ENCODE measurements at regions not wholly inside any gene's neighbourhood (a gene's known extent, or its start where the extent isn't known, plus 50 kb on each side); places are given as distances from the start of the nearest gene placed in this dataset.

DNA sequence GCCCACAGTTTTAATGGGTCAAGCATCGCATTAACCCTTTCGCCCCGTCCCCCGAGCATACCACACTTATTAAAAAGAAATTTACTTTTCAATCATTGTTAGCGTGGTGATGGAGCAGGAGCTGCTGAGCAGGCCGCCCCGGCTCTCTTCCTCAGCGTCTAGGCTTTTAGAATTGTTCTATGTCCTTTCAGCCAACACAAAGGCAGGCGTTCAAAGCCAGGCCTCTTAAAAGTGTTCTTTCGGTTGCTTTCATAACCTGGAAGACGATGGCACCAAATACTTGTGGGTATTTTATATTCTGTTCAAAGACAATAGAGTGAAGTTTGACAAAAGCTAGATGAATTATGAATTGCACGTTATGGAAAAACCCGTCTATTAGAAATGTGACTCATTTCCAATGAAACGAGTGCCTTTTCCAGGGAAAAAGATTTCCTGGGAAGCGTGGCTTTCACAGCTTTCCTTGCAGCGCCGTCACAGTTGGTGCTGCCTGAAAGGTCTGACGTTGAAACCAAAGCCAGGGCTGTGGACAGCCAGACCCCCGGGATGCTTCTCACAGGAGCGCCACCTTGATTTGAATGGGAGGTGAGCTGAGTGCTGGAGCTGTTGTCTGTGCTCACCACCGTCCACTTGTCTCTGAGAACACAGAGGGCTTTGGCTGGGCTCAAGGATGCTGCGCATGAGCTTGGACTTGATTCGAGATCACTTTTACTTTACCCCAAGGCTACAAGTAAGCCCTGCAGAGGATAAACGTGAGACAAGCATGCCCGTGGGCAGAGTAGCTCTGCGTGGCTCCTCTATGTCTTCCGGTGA, 78.8 kb downstream of the SOX1 start:
- DNase-seq (ENCODE audit: low spot score): peak; percentile 68

DNA sequence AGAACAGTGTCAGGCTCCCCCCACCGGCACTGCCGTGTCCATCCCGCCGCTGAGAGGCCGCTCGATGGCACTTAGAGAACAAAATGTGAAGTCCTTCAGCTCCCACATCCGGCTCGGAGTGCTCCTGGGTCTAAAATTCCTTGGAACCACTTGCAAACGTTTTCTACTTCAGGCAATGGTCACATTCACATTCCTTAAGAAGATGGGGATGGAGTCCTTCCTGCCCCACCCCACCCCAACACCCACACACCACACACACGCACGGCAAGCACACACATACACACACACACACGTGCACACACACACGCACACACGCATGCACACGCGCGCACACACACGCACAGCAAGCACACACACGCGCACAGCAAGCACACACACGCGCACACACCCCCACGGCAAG, 83.4 kb downstream of the SOX1 start:
- peak; percentile 47 for DNase-seq (ENCODE audit: low spot score)

DNA sequence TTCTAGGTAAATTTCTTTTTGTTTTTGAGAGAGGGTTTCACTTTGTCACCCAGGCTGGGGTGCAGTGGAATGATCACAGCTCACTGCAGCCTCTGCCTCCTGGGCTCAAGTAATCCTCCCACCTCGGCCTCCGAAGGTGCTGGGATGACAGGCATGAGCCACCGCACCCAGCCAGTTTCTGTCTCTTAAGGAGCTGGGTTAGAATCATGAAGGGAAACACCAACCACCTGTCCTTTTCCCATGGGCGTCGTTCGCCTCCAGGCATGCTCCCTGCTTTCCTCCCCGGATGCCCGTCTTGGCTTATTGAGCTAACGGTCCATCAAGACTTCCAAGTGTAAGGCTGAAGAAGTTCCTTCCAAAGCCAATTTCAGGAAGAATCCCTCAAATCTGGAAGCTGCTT, 85.9 kb downstream of the SOX1 start:
- peak; percentile 69 for DNase-seq (ENCODE audit: low spot score)

DNA sequence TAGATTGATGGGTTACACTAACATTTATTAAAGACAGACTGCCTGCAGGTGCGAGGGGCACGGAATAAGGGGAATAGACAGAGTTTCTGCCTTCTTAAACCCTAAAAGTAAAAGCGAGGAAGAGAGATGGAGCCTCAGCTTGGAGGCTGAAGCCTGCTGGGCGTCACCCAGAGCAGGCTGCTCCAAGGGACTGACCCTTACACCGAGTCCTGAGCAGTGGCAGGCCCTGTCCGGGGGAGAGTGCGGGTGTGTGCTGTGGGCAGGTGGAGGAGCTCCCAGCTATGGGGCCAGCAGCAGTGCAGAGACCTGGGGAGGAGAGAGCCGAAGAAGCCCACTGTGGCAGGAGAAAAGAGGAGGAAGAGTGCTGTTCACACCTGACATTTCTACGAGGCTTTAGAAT, 86.4 kb downstream of the SOX1 start:
- DNase-seq (ENCODE audit: low spot score): peak; percentile 55

DNA sequence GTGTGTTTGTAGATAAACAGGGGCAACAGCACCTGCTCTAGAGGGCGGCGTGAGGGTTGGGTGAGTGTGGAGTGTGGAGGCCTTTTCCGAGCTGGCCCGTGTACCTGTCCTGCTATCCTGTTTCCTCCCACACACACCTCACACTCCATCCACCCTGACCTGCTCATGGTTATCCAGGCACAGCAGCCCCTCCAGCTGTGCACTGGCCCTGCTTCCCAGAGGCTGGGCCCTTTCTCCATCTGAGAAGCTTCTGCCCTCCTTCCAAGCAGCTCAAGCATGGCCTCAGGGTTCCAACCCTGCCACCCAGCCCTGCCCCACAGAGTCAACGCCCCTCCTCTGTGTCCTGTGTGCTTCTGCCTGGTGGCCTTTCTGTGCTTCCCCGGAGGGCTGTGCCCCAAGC, 86.9 kb downstream of the SOX1 start:
- peak; percentile 77 for DNase-seq (ENCODE audit: low spot score)

DNA sequence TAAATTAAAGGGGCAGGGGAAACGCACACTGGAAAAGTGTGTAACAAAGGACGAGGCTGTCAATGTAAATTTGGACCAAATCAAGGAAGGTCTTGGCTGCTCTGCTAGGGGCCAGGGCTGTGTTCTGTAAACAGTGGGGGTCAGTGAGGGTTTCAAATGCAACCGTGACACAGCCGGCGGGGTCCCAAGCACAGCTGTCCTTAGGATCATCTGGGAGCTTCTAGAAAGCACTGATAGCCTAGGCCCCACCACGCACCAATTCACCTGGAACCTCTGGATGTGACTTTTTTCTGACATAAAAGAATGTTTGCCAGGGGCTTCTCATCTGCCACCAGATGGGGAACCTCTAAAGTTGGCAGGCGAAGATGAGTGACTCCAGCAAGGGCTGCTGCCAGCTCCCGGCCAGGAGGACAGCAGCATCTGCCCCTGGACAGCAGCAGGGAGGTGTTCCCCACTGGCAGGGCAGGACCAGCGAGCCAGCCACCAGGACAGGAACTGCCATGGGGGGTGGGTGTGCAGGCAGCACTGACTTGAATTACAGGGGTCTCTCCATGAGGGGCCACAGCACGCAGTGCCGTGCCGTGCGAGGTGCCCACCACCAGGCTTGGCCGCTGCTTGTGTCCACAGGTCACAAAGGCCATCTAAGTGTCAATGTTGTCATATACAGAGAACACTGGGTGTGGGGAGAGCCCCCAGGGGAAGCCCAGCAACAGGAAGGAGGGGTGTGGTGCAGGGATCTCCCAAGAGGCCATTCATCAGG, 87.5 kb downstream of the SOX1 start:
- DNase-seq (ENCODE audit: low spot score): peak; percentile 77

DNA sequence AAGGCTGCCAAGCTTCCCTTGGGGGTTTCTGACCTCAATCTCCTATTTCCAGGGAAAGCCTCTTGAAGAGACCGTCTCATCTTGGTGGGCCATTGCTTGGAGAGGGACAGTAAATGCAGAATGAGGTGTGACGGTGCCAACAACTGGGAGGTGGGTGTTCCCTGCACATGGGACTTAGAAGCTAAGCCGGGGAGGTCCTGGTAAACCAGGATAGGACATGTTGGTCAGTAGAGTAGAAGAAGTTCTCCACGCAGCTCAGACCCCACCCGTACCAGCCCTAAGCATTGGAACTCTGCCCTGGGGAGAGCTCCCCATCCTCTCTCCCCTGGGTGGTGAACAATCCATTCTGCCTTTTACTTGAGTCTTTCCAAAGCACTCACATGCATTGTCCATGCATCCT, 92.0 kb downstream of the SOX1 start:
- DNase-seq (ENCODE audit: low spot score): peak; percentile 67

DNA sequence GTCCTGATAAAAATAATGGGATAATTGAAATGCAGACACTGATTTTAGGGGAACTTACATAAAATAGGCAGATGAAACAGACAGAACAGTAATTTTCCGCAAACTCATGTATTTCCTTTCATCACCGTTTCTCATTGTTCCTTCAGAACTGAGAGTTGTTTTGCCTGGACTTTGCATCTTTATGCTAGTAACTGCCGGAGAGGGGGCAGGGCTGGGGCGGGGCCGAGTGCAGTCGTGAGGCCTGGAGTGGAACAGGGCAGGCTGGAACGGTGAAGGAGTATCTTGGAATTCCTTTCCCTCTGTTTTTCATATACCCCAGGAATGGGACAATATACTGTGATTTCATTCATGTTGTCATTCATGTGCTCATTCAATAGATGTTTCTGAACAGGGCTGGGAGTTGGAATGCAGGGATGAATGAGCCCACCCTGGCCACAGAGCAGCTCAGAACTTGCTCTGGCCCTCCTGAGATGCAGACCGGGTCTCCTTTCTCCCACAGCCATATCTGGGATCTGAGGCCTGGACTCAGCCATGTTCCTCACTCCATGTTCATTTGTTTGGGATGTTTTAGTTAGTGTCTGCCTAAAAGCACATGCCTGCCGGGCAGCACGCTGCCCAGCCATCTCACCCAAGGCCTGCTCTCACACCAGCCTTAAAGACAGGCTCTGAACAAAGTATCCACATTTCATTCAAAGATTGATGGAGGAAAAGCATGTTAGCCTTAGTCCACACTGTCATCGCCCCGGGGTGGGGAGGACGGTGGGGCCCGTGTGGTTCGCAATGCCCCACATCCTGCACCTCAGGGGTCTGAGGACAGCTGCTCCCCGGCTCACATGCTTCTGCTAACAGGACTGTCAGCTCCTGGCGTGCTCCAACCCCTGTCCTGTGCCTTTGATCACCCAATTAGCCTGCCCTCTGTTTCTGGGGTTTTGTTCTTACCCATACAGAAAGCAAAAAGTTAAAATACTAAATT, 92.9 kb downstream of the SOX1 start:
- peak; percentile 87 for DNase-seq (ENCODE audit: low spot score)

DNA sequence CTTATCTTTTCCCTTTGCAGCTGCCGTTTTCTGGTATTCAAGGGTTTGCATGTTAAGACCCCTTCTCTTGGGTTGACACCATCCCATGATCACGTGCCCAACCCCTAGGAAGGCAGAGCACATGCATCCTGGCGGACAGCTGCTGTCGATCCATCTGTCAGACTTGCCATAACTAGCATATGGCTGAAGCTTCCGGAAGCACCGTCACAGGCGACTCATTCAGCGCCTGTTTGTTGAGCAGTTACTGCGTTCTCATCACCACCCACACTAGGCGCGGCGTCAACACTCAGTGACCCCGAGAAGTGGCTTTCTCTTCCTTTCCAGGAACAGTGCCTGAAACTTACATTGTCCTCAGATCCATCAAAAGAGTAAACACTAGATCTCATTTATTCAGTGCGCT, 93.6 kb downstream of the SOX1 start:
- peak; percentile 39 for DNase-seq (ENCODE audit: low spot score)

DNA sequence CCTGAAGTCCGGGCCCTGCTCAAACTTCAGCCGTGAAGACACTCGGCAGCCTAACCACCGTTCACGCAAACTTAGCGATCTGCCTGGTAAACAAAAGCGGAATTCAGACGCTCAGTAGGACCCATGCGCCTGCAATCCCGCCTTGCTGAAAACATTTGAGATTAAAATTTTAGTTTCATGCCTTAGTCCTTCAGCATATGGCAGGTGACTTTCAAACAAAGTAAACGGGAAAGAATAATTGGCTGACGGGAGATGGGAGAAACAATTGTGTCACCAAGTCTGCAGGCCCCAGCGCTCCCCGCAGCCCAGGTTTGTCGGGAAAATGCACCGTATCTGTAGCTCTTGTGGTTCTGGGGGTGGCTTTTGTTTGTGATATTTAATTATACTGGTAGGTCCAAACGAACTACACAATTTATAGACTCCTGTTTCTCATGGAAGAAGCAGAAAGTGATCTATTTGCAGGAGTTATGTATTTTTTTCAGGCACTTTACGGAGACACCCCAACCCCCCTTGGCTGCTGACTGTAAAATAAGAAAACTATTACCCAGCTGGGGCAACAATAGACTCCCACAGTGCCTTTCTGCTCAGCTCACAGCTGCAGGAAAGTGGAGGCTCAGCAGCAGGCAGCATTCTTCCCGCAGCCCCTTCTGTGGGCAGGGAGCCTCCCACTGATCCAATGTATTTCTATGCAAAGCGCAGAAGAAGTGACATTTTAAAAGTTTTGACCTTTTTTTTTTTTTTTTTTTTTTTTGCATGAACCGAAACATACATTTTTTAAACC, 94.8 kb downstream of the SOX1 start:
- DNase-seq (ENCODE audit: low spot score): peak; percentile 60

DNA sequence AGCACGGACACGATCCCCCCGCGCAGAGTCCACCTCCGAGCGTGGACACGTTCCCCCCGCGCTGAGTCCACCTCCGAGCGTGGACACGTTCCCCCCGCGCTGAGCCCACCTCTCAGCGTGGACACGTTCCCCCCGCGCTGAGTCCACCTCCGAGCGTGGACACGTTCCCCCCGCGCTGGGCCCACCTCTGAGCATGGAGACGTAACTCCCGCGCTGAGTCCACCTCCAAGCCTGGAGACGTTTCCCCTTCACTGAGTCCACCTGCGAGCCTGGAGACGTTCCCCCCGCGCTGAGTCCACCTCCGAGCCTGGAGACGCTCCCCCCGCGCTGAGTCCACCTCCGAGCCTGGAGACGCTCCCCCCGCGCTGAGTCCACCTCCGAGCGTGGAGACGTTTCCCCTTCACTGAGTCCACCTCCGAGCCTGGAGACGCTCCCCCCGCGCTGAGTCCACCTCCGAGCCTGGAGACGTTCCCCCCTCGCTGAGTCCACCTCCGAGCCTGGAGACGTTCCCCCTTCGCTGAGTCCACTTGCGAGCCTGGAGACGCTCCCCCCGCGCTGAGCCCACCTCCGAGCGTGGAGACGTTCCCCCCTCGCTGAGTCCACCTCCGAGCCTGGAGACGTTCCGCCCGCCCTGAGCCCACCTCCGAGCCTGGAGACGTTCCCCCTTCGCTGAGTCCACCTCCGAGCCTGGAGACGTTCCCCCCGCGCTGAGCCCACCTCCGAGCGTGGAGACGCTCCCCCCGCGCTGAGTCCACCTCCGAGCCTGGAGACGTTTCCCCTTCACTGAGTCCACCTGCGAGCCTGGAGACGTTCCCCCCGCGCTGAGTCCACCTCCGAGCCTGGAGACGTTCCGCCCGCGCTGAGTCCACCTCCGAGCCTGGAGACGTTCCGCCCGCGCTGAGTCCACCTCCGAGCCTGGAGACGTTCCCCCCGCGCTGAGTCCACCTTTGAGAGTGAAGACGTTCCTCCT, 97.0 kb downstream of the SOX1 start:
- peak; percentile 75 for DNase-seq (ENCODE audit: low spot score)

DNA sequence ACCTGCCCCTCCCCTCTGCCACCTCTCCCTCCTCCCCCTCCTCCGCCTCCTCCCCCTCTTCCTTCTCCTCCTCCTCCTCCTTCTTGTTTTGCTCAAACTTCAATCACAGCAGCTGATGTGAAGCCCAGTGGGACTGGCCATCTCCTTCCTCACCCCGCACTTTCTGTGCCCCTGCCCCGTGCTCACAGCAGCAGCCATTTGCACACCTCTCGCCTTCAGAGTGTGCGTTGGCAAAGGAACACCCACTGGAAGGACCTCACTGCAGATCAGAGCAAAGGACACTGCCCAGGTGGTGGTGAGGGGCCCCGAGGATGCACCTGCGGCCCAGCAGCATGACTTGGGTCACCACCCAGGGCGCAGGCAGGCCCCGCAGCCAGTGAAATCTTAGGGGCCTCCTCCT, 98.8 kb downstream of the SOX1 start:
- DNase-seq (ENCODE audit: low spot score): no peak

DNA sequence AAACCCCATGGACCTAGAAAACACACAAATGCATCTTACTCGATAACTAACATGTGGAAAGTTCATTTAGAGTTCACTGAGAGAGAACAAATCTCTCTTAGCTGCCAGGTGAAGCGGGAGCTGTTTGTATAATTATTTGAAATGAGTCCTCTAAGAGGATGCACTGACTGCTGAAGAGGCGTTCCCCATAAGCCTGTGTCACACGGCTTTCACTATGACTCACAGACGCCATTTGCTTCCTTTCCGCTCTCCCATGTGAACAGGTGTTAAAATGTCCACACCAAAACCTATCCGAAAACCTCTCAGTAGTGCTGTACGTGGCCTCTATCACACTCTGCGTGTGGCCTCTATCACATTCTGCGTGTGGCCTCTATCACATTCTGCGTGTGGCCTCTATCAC, 101.8 kb downstream of the SOX1 start:
- DNase-seq (ENCODE audit: low spot score): peak; percentile 26

DNA sequence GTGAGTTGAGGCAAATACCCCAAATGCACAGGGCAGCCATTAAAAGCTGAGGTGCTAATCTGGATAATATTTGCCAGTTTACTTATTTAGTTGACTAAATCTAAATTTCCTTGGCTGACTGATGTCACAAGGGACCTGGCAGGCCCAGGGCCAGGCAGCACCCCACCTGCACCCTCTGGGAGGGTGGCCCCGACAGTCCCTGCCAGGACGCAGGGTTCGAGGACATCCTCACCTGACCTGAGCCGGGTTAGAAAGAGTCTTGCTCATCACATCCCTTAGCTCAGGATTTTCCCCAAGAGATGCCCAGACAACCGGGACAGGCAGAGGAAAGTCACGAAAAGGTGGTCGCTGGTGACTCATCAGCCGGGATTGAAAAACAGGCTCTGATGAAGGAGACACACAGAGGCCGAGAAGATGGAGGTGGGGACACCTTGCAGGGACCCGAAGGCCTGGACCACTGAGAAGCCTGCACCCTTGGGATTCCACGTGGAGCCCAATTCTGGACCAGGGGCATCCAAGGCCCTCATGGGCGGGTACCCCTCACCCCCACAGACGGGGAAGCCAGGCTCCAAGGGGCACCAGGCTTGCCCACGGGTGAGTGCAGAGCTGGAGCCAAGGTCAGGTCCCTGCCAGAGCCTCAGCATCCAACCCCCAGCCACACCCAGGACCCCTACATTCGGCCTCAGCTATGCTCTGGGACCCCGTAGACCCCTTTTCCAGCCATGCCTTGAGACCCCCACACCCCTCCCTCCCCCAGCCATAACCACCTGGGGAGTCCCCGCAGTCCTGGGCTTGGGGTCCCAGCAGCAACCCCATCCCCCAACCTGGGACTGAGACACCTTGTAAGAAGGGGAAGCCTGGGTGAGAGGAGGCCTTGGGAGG, 103.2 kb downstream of the SOX1 start:
- DNase-seq (ENCODE audit: low spot score): peak; percentile 71

DNA sequence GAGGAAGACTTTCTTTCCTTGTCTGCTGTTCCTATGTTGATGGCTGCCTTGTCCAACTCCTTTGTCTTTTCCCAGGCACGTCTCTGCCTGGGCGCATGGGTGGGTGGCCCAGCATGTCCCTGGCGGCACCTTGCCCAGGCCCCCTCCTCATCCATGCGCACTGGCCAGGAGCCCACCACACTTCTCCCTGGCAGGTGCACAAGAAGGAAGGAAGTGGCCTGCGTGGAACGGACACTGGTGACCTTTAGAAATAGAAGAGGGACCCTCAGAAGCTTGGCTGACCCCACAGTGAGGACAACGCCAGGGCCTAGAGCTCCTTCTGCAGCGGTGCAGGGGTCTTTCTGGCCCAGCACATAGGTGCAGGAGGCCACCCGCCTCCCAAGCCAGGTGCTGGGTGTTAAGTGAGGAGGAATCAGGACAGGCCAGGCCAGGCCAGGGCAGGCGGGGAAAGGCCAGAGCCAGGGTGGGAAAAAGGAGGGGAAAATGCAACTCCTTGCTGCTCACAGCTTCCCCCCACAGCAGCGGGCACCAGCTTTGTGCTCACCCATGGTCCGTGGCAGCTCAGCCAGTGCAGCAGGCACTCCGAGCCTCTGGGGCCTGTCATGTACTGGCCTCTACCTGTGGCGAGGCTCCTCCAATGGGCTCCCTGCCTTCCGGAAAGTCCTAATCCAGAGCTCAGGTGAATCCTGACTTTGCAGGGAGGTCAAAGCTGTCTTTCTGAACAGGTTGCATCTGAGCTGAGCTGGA, 104.0 kb downstream of the SOX1 start:
- peak; percentile 84 for DNase-seq (ENCODE audit: low spot score)

DNA sequence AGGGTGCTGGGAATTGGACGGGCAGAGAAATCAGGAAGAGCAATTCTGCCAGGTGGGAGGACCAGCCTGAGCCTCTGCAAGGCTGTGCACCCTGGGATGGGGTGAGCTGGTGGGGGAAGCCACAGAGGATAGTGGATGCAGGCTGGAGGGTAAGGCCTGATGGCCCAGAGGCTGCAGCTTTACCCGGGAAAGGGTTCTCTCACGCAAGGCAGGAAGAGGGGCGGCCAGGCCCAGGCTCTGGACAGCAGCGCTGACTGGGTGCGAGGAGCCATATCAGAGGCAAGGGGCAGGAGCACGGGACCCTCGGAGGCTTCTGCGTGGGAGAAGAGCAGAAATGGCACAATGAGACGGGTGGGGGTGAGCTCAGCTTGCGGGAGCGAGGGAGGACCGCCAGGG, 104.6 kb downstream of the SOX1 start:
- DNase-seq (ENCODE audit: low spot score): peak; percentile 81

DNA sequence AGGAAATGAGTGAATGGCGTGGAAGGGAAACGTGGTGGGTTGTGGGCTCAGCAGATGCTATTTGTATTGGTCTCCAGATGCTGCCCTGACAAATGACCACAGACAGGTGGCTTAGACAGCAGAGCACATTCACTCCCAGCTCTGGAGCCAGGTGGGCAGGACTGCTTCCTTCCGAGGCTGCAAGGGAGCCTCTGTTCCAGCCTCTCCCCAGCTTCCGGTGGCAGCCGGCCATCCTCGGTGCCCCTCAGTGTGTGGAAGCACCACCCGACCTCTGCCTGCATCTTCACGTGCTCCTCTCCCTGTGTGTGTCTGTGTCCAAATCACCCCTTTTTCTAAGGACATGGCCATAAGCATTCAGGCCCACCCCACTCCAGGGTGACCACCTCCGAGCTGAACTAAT, 105.1 kb downstream of the SOX1 start:
- DNase-seq (ENCODE audit: low spot score): peak; percentile 67
